ENCODE measurements at regions not wholly inside any gene's neighbourhood (a gene's known extent, or its start where the extent isn't known, plus 50 kb on each side); places are given as distances from the start of the nearest gene placed in this dataset.

DNA sequence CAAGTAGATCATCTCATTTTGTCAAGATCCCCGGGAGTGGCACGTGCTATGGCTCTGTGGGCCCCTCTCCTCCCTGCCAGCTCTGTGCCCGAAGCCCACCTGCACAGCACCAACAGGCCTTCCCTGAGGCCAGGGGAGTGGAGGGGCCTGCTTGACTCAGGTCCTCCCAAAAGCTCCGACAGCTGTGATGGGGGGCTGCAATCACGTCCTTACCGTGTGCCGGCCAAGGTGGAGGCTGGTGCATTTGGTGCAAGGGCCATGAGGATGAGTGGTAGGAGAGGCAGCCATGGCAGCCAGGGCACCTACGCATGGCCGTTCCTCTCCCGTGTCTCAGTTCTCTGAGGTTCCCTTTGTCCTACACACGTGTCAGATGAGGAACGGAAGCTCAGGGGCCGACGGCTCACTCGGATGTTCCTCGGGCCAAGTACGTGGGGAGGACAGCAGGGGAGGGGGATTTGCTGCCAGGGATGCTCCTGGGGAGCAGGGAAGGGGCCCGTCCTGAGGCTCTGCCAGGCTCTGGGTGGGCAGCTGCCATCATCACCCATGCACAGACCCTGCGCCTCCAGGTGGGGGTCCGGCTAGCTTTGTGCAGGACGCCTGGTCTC is 95.8 kb downstream of the HMX1 start:
- TF ChIP-seq, protein P1, sequence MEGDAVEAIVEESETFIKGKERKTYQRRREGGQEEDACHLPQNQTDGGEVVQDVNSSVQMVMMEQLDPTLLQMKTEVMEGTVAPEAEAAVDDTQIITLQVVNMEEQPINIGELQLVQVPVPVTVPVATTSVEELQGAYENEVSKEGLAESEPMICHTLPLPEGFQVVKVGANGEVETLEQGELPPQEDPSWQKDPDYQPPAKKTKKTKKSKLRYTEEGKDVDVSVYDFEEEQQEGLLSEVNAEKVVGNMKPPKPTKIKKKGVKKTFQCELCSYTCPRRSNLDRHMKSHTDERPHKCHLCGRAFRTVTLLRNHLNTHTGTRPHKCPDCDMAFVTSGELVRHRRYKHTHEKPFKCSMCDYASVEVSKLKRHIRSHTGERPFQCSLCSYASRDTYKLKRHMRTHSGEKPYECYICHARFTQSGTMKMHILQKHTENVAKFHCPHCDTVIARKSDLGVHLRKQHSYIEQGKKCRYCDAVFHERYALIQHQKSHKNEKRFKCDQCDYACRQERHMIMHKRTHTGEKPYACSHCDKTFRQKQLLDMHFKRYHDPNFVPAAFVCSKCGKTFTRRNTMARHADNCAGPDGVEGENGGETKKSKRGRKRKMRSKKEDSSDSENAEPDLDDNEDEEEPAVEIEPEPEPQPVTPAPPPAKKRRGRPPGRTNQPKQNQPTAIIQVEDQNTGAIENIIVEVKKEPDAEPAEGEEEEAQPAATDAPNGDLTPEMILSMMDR (conservative IDR thresholded peaks at IDR 0.05; ENCODE audit: low read depth, low read length): no peak
- no peak for DNase-seq (ENCODE audit: low read depth)
- H3K4me3 ChIP-seq (ENCODE audit: low read length): no peak overlapping the region

DNA sequence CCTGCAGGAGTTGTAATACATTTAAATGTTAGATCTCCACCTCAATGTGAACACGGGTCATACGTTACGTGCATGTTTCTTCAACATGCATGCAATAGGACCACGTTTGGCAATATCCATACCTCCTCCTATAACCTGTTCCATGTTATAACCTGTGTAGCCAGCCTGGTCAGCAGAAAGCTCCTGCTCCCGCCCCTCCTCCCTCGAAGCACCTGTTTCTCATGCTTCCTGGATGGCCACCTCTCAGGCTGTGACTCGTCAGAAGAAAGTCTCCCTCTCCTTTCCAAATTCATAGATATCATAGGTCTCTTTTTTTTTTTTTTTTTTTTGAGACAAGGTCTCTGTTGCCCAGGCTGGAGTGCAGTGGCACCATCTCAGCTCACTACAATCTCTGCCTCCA is 96.5 kb downstream of the HMX1 start:
- no peak overlapping the region for H3K4me3 ChIP-seq (ENCODE audit: low read length)
- no peak for DNase-seq (ENCODE audit: low read depth)
- TF ChIP-seq, protein P1 (conservative IDR thresholded peaks at IDR 0.05; ENCODE audit: low read depth, low read length): no peak

DNA sequence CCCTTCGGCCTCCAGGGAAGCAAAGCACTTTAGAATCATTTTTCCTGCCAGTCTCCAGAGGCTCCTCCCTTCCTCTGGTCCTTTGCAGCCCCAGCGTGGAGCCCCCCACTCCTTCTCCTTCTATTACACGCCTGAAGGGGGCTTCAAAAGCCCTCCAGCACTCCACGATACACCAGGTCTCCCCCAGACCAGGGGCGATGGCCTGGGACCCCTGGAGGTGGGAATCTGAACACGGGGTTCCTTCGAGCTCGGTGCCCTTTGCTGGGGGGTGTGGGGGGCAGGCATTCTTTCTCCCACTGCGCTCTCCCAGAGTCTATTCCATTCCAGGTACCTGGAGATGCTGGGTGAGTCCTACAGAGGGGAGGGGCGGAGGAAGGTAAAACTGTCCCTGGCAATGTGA is 97.6 kb downstream of the HMX1 start:
- no peak for DNase-seq (ENCODE audit: low read depth)
- H3K4me3 ChIP-seq (ENCODE audit: low read length): no peak overlapping the region
- TF ChIP-seq, protein P1 (conservative IDR thresholded peaks at IDR 0.05; ENCODE audit: low read depth, low read length): no peak

DNA sequence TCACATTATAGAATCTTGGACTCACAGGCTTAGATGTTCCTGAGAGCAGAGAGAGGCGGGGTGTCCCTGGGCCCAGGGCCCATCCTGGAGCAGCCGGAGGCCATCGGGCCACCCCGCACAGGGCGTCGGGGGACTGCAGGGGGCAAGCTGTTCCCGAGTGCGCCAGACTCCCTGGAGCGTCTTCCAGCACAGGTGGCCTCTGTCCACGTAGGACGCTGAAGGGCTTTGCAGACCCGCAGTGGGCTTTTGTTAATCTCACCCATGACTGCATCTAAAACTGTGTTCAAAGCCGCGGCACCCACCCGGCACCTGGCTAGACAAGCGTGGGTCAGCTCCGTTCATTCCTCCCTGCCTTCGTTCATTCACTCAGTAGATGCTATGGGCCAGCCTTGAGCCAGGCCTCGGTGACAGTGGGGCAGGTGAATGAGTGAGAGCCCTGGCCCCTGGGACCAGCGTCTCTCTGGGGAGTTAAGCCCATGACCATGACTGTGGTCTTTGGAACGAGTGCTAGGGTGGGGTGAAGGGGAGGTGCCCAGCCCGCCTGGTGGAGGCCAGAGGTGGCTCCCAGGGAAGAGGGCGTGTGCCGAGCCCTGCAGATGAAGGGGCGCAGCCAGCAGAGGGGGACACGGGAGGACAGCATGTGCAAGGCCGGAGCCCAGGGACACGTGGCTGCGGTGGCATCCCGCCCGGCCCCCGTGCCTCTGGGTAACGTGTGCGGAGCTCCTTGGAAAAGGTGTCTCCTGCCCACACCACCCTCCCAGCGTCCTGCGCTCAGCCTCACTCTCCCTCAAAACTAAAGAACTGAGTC is 98.3 kb downstream of the HMX1 start:
- H3K4me3 ChIP-seq (ENCODE audit: low read length): no peak overlapping the region
- no peak for DNase-seq (ENCODE audit: low read depth)
- TF ChIP-seq, protein P1 (conservative IDR thresholded peaks at IDR 0.05; ENCODE audit: low read depth, low read length): no peak

DNA sequence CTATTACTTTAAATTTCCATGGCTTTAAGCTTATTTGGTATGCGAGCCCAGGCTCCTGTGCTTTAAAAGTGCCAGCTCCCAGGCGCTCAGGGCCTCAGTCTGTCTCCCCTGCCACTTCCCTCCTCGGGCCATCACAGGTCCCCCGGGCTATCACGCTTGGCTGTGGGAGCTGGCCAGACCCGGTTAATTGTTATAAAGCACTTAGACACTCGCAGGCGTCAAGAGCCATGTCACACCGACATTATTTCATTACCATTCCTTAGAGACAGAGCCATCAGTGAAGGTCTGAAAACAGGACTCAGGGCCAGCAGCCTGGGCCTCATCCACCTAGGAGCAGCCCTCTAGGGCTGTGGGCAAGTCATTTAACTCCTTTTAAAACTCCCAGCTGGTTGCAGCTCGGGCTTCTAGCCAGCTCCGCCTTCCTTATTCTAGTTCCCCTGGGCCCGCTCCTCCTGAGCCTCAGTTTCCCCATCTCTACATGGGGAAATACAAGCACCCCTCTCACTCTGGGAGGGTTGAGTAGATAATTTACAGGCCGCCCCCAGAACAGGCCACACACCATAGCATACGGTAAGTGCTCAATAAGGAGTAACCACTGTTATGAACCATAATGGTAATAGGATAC is 99.0 kb downstream of the HMX1 start:
- no peak overlapping the region for H3K4me3 ChIP-seq (ENCODE audit: low read length)
- TF ChIP-seq, protein P1 (conservative IDR thresholded peaks at IDR 0.05; ENCODE audit: low read depth, low read length): no peak
- no peak for DNase-seq (ENCODE audit: low read depth)

DNA sequence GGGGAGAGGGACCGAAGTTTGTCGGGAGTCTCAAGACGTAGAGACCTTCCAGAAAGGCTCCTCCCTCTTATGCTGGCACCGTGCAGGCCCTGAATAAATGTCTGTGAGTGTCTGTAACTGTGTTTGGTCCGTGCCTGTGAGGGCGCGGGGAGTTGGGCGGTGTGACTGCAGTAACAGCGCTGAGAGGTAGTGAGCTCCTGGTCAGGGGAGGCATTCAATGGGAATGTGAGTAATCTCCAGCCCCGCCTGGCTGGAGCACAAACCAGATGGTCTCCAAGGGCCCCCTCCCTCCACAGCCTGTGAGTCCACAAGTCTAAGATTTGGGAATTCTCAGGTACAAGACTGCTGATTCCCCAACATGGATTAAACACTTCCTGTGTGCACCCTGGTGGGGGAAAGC is 100.0 kb downstream of the HMX1 start:
- H3K4me3 ChIP-seq (ENCODE audit: low read length): no peak overlapping the region
- TF ChIP-seq, protein P1 (conservative IDR thresholded peaks at IDR 0.05; ENCODE audit: low read depth, low read length): no peak
- DNase-seq (ENCODE audit: low read depth): no peak

Measured in retinal pigment epithelial cell (primary cell).